Right lobe of liver (tissue), 4 donors: ENCODE measurements at regions not wholly inside any gene's neighbourhood (a gene's known extent, or its start where the extent isn't known, plus 50 kb on each side); places are given as distances from the start of the nearest gene placed in this dataset.

Experiments used
- POLR2A ChIP-seq: fragments of 450-650 bp; IDR thresholded peaks from one replicate; pipeline ENCODE4 v1.6.1; 2017; ENCODE audit warnings: antibody characterized with exemption, mild to moderate bottlenecking
- TF ChIP-seq, protein P1 (sequence below), 4 donors: fragments of 200-600 bp in 3 of 4; fragments of 450-650 bp in 1 of 4; IDR thresholded peaks; one replicate each; pipeline versions ENCODE4 v1.5.1 to v1.8.0; 2016 to 2022; ENCODE audit warnings: antibody characterized with exemption in 4 of 4, mild to moderate bottlenecking in 2 of 4
- donor health status: DM: no; HTN: no; CAD: no.
- donor health status: DM: no; HTN: no; CAD: no.
- donor health status: DM: no; HTN: yes; CAD: no.

DNA sequence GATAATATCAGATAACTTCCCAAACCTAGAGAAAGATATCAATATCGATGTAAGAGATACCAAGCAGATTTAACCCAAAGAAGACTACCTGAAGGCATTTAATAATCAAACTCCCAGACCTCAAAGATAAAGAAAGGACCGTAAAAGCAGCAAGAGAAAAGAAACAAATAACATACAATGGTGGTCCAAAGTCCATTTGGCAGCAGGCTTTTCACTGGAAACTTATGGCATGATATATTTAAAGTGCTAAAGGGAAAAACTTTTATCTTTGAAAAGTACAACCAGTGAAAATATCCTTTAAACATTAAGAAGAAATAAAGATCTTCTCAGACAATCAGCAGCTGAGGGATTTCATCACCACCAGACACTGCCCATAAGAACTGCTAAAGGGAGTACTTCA is 812.7 kb upstream of the ADAMTS5 start:
- no peak for TF ChIP-seq POLR2A
- TF ChIP-seq, protein P1, sequence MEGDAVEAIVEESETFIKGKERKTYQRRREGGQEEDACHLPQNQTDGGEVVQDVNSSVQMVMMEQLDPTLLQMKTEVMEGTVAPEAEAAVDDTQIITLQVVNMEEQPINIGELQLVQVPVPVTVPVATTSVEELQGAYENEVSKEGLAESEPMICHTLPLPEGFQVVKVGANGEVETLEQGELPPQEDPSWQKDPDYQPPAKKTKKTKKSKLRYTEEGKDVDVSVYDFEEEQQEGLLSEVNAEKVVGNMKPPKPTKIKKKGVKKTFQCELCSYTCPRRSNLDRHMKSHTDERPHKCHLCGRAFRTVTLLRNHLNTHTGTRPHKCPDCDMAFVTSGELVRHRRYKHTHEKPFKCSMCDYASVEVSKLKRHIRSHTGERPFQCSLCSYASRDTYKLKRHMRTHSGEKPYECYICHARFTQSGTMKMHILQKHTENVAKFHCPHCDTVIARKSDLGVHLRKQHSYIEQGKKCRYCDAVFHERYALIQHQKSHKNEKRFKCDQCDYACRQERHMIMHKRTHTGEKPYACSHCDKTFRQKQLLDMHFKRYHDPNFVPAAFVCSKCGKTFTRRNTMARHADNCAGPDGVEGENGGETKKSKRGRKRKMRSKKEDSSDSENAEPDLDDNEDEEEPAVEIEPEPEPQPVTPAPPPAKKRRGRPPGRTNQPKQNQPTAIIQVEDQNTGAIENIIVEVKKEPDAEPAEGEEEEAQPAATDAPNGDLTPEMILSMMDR (IDR thresholded peaks at IDR 0.05) = no peak
